ENCODE measurements at regions not wholly inside any gene's neighbourhood (a gene's known extent, or its start where the extent isn't known, plus 50 kb on each side); places are given as distances from the start of the nearest gene placed in this dataset.

GRCh38 chr20:6841128-6841527 is 73.6 kb downstream of the BMP2 start:
- Histone ChIP-seq H3K27ac (ENCODE audit: low read depth) (no peak overlapping the region), H4K20me1 (replicated peaks; ENCODE audit: insufficient read depth) (no peaks in the 10 kb centered on the region), H3K4me2 (no peak overlapping the region), H3K79me2 (replicated peaks; ENCODE audit: insufficient read depth) (no peaks in the 10 kb centered on the region), H3K4me1 (ENCODE audit: insufficient read depth) (peaks cover 7% of the 10 kb centered on the region; the same call in 1 of the 2 replicates), H3F3A (replicated peaks; ENCODE audit: low read depth) (no peaks in the 10 kb centered on the region), H3K27me3 (ENCODE audit: insufficient read depth) (no peaks in the 10 kb centered on the region), H3K4me3 (no peak overlapping the region), H3K9me2 (ENCODE audit: insufficient read depth) (no peaks in the 10 kb centered on the region), H2AFZ (peak overlapping the region; percentile 32; the same call in 1 of the 2 replicates), H3K36me3 (ENCODE audit: insufficient read depth) (no peaks in the 10 kb centered on the region)
- DNase-seq (ENCODE audit: low spot score) (no peak), ATAC-seq (no peak)
- no peaks in the 10 kb centered on the region for H3K36me3 Mint-ChIP-seq (ENCODE audit: low read depth)
- H3K27me3 Mint-ChIP-seq (ENCODE audit: insufficient read depth, low read depth, poor library complexity): no peaks in the 10 kb centered on the region
- H3K27ac Mint-ChIP-seq: no peak overlapping the region
- H3K4me3 Mint-ChIP-seq: no peak overlapping the region
- no peaks in the 10 kb centered on the region for H3K9me3 Mint-ChIP-seq
- TF ChIP-seq NANOG (IDR thresholded peaks at IDR 0.05; ENCODE audit: borderline replicate concordance) (no peak), EZH2phosphoT487 (IDR thresholded peaks at IDR 0.05; ENCODE audit: unreplicated experiment) (no peak), REST (IDR thresholded peaks at IDR 0.05; ENCODE audit: unreplicated experiment) (no peak), ZNF114 (CRISPR knock-in tag; IDR thresholded peaks at IDR 0.05) (no peak), ETS1 (IDR thresholded peaks at IDR 0.05) (no peak), CTCF (conservative IDR thresholded peaks at IDR 0.05; ENCODE audit: low read depth in 2 of 2) (no peak), STAT1 (IDR thresholded peaks at IDR 0.05; ENCODE audit: unreplicated experiment) (no peak), EZH2 (IDR thresholded peaks at IDR 0.05; ENCODE audit: low read depth, unreplicated experiment) (no peak), POLR2AphosphoS5 (IDR thresholded peaks at IDR 0.05; ENCODE audit: low read depth) (no peak), JUNB (IDR thresholded peaks at IDR 0.05; ENCODE audit: unreplicated experiment) (no peak), ZNF331 (CRISPR knock-in tag; IDR thresholded peaks at IDR 0.05; ENCODE audit: low read depth) (no peak), ZNF462 (CRISPR knock-in tag; IDR thresholded peaks at IDR 0.05) (no peak), CREB1 (CRISPR knock-in tag; IDR thresholded peaks at IDR 0.05; ENCODE audit: low read depth) (no peak)
- H3K4me1 Mint-ChIP-seq: peaks cover 8% of the 10 kb centered on the region

All from GM23338 (cell line).